K562 (cell line): ENCODE measurements at regions not wholly inside any gene's neighbourhood (a gene's known extent, or its start where the extent isn't known, plus 50 kb on each side); places are given as distances from the start of the nearest gene placed in this dataset.

Experiments
- ATAC-seq: fragments of 200-7000 bp; cut with Tn5 transposase; 3 replicates; pipeline ENCODE4 v1.9.1; 2020; ENCODE audit warnings: moderate library complexity
- BruUV-seq: library from RNA; stranded (reverse); fragments of 400-500 nt; replicated peaks from 2 replicates; lab custom pipeline; 2021; lab: Mats Ljungman, UMichigan
- CTCF ChIA-PET: fragments of 300-600 bp; formaldehyde crosslinking; extraction: SDS; loops from one replicate; lab custom pipeline; 2021; ENCODE audit warnings: low intra/inter-chr PET ratio; lab: Yijun Ruan, JAX
- POLR2A ChIA-PET: fragments of 300-600, 350-650 bp; sonication (Branson Sonifier 250); formaldehyde crosslinking; extraction: SDS; loops from one replicate; lab custom pipeline; 2021; ENCODE audit warnings: antibody characterized with exemption, inconsistent platforms; lab: Yijun Ruan, JAX
- DNase-seq, 4 experiments: peaks; one replicate each; pipeline versions ENCODE4 v3.0.0 to v3.0.0-alpha.2; 2011 to 2018; ENCODE audit warnings: low spot score in 3 of 4, mixed read lengths in 3 of 4; ENCODE audit errors: extremely low read depth in 1 of 4
- FAIRE-seq: peaks from 2 replicates; lab custom pipeline; 2011; peaks lifted over from hg19 to GRCh38; lab: Jason Lieb, UNC
- H2AFZ ChIP-seq: 2 replicates; pipeline ENCODE4 v1.6.0; 2011; ENCODE audit warnings: low read depth, low read length, control low read depth, inconsistent platforms
- H3K27ac ChIP-seq: fragments of 200-600 bp; 3 replicates; pipeline ENCODE4 v1.8.0; 2011; ENCODE audit warnings: low read depth, mild to moderate bottlenecking, control low read depth, inconsistent platforms, low read length, moderate library complexity, mixed read lengths; ENCODE audit errors: extremely low read depth
- H3K27me3 ChIP-seq, 2 experiments: fragments of 300-600 bp in 1 of 2; 2 replicates in 1 of 2; 3 replicates in 1 of 2; pipeline versions ENCODE4 v1.6.0 to v1.8.0; 2011; ENCODE audit warnings: inconsistent platforms in 2 of 2, low read length in 2 of 2, mild to moderate bottlenecking in 1 of 2, mixed read lengths in 1 of 2, moderate library complexity in 1 of 2; ENCODE audit not compliant: control insufficient read depth in 2 of 2, insufficient read depth in 2 of 2
- H3K36me3 ChIP-seq: fragments of 300-600 bp; 3 replicates; pipeline ENCODE4 v1.8.0; 2011; ENCODE audit warnings: mild to moderate bottlenecking, low read length, inconsistent platforms; ENCODE audit not compliant: control insufficient read depth, insufficient read depth
- H3K4me1 ChIP-seq, 2 experiments: fragments of 200-600 bp in 1 of 2; replicated peaks in 1 of 2; 2 replicates in 1 of 2; 3 replicates in 1 of 2; pipeline versions ENCODE4 v1.5.1 to v1.8.0; 2011; ENCODE audit warnings: inconsistent platforms in 2 of 2, low read length in 2 of 2, mild to moderate bottlenecking in 1 of 2, mixed read lengths in 1 of 2, moderate library complexity in 1 of 2; ENCODE audit not compliant: control insufficient read depth in 2 of 2, insufficient read depth in 2 of 2
- H3K4me2 ChIP-seq: 2 replicates; pipeline ENCODE4 v1.6.1; 2011; ENCODE audit warnings: low read length, control low read depth, inconsistent platforms, mixed read lengths; ENCODE audit not compliant: insufficient read depth
- H3K4me3 ChIP-seq: fragments of 200-600 bp; sonication (generic), shearing (Covaris generic); 2 replicates; pipeline ENCODE4 v1.5.1; 2016; ENCODE audit warnings: control low read depth, inconsistent platforms
- H3K79me2 ChIP-seq: fragments of 200-600 bp; 3 replicates; pipeline ENCODE4 v1.8.0; 2011; ENCODE audit warnings: low read length, inconsistent platforms; ENCODE audit not compliant: control insufficient read depth, insufficient read depth
- H3K9ac ChIP-seq, 2 experiments: 2 replicates each; pipeline versions ENCODE4 v1.6.0 to v1.6.1; 2011; ENCODE audit warnings: low read depth in 2 of 2, low read length in 2 of 2, control low read depth in 1 of 2, inconsistent platforms in 1 of 2, mild to moderate bottlenecking in 1 of 2, mixed read lengths in 1 of 2; ENCODE audit not compliant: insufficient read depth in 1 of 2
- H3K9me1 ChIP-seq: one replicate; pipeline ENCODE4 v1.6.0; 2011; ENCODE audit warnings: inconsistent platforms, mild to moderate bottlenecking, low read length, moderate library complexity; ENCODE audit not compliant: control insufficient read depth, insufficient read depth
- H3K9me3 ChIP-seq: replicated peaks from 2 replicates; pipeline ENCODE4 v1.5.1; 2011; ENCODE audit warnings: low read depth, low read length, inconsistent platforms; ENCODE audit not compliant: control insufficient read depth, insufficient read depth
- H4K20me1 ChIP-seq: replicated peaks from 2 replicates; pipeline ENCODE4 v1.6.1; 2011; ENCODE audit warnings: low read length, inconsistent platforms, mixed read lengths; ENCODE audit not compliant: control insufficient read depth, insufficient read depth
- HNRNPH1 ChIP-seq: fragments of 200-400 bp; formaldehyde crosslinking; optimal IDR thresholded peaks from 2 replicates; pipeline ENCODE3; 2017; ENCODE audit warnings: low read depth, mild to moderate bottlenecking, low read length, moderate library complexity
- KLF1 ChIP-seq: fragments of 450-650 bp; IDR thresholded peaks from 2 replicates; pipeline ENCODE4 v1.6.1; 2016; ENCODE audit warnings: missing genetic modification characterization, missing compliant biosample characterization
- LEF1 ChIP-seq: fragments of 450-650 bp; IDR thresholded peaks from 2 replicates; pipeline ENCODE4 v1.6.1; 2016; ENCODE audit warnings: mild to moderate bottlenecking
- PHTF2 ChIP-seq: fragments of 250-450 bp; sonication (Bioruptor Pico); IDR thresholded peaks from 2 replicates; pipeline ENCODE4 v1.5.0; 2021; ENCODE audit warnings: mild to moderate bottlenecking
- PRPF4 ChIP-seq: fragments of 200-400 bp; formaldehyde crosslinking; IDR thresholded peaks from one replicate; pipeline ENCODE4 v1.6.1; 2017; ENCODE audit warnings: low read length, low read depth, mild to moderate bottlenecking; ENCODE audit not compliant: insufficient read depth, poor library complexity, severe bottlenecking
- RBM22 ChIP-seq: fragments of 200-400 bp; formaldehyde crosslinking; IDR thresholded peaks from 2 replicates; pipeline ENCODE4 v1.6.1; 2018; ENCODE audit warnings: low read length, low read depth; ENCODE audit not compliant: poor library complexity, severe bottlenecking
- SNRNP70 ChIP-seq: fragments of 200-400 bp; formaldehyde crosslinking; optimal IDR thresholded peaks from 2 replicates; pipeline ENCODE3; 2017; ENCODE audit warnings: low read depth, low read length
- STAT5A ChIP-seq: IDR thresholded peaks from 2 replicates; pipeline ENCODE4 v1.6.1; 2012; ENCODE audit warnings: low read length, inconsistent platforms, borderline replicate concordance
- ZNF232 ChIP-seq: sonication (generic); formaldehyde crosslinking; IDR thresholded peaks from 2 replicates; pipeline ENCODE4 v1.8.0; 2022; ENCODE audit warnings: mild to moderate bottlenecking, missing genetic modification reagents
- WGBS: fragments of 100-300 bp; shearing (Covaris generic); methylation state at CpG from one replicate; pipeline ENCODE4 v1.1.6; 2016; ENCODE audit warnings: low coverage, mixed read lengths; ENCODE audit not compliant: insufficient coverage; ENCODE audit errors: missing lambda C conversion rate; 5-methylcytosine and 5-hydroxymethylcytosine counted together
- in situ Hi-C: fragments of 300-500 bp; cut with MboI; formaldehyde crosslinking; loops from 4 replicates; pipeline ENCODE4 v1.15.0; 2018; ENCODE audit warnings: inconsistent platforms, mixed read lengths
- intact Hi-C: fragments of 100-400 bp; cut with micrococcal nuclease; formaldehyde crosslinking; loops from 2 replicates; pipeline ENCODE4 v1.14.2; 2022
- TF ChIP-seq, protein P1 (sequence below): IDR thresholded peaks from 2 replicates; pipeline ENCODE4 v1.6.1; 2014; ENCODE audit warnings: antibody characterized with exemption
- TF ChIP-seq, protein P2 (sequence below): fragments of 250-450 bp; sonication (Bioruptor Pico); IDR thresholded peaks from 2 replicates; pipeline ENCODE4 v1.8.0; 2021; ENCODE audit warnings: moderate library complexity, mild to moderate bottlenecking, inconsistent platforms
- TF ChIP-seq, protein P3 (sequence below): sonication (generic); formaldehyde crosslinking; IDR thresholded peaks from 2 replicates; pipeline ENCODE4 v1.8.1; 2022; ENCODE audit warnings: missing genetic modification reagents
- TF ChIP-seq, protein P4 (sequence below): fragments of 250-450 bp; sonication (Bioruptor Pico); IDR thresholded peaks from 2 replicates; pipeline ENCODE4 v1.5.1; 2021; ENCODE audit warnings: mild to moderate bottlenecking

DNA sequence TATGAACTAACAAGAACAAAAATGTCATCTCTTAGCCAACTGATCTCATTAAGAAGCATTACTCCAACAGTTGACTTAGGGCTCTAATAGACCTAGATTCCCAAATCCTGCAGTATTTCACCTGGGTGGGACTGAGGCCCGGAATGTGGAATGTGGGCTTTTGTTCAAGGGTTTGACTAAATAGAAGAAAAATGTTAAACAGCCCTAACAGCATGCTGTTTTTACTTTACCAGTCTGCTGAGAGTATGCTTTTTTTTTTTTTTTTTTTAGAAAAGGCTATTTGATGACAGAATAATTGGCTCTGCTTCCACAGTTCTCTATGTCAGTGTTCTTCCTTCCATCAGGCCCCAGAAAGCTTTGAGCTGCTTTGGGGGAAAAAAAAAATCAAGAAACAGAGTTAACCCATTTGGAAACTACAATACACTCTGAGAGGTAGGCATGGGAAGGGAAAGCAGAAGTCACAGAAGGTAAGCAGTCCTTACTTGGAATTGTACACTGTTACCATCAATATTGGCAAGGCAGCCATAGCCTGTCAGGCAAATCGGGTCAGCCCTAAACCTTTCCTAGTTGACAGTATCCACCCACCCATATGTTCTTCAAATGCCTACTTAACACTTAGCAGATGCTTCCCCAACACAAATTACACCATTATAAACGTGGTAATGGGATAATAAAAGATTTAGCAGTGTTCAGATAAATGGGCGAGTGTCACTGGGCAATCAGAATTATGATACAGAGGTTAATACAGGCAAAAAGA is 224.2 kb downstream of the CNTN3 start:
- Histone ChIP-seq H3K9me3 (no peaks in the 10 kb centered on the region), H3K9me1 (no peaks in the 10 kb centered on the region), H4K20me1 (no peaks in the 10 kb centered on the region), H2AFZ (no peak overlapping the region), H3K36me3 (no peaks in the 10 kb centered on the region), H3K4me3 (no peak overlapping the region), H3K79me2 (no peaks in the 10 kb centered on the region), H3K4me1 (no peaks in the 10 kb centered on the region), H3K27ac (no peak overlapping the region), H3K4me2 (no peak overlapping the region), H3K27me3 (no peaks in the 10 kb centered on the region), H3K9ac (no peak overlapping the region)
- TF ChIP-seq, protein P1, sequence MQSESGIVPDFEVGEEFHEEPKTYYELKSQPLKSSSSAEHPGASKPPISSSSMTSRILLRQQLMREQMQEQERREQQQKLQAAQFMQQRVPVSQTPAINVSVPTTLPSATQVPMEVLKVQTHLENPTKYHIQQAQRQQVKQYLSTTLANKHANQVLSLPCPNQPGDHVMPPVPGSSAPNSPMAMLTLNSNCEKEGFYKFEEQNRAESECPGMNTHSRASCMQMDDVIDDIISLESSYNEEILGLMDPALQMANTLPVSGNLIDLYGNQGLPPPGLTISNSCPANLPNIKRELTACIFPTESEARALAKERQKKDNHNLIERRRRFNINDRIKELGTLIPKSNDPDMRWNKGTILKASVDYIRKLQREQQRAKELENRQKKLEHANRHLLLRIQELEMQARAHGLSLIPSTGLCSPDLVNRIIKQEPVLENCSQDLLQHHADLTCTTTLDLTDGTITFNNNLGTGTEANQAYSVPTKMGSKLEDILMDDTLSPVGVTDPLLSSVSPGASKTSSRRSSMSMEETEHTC, result no peak
- TF ChIP-seq SNRNP70 (no peak), PRPF4 (no peak), ZNF232 (CRISPR knock-in tag) (no peak), LEF1 (no peak), KLF1 (tag) (no peak), PHTF2 (CRISPR knock-in tag) (no peak), HNRNPH1 (no peak), RBM22 (no peak), STAT5A (no peak)
- TF ChIP-seq, protein P2, sequence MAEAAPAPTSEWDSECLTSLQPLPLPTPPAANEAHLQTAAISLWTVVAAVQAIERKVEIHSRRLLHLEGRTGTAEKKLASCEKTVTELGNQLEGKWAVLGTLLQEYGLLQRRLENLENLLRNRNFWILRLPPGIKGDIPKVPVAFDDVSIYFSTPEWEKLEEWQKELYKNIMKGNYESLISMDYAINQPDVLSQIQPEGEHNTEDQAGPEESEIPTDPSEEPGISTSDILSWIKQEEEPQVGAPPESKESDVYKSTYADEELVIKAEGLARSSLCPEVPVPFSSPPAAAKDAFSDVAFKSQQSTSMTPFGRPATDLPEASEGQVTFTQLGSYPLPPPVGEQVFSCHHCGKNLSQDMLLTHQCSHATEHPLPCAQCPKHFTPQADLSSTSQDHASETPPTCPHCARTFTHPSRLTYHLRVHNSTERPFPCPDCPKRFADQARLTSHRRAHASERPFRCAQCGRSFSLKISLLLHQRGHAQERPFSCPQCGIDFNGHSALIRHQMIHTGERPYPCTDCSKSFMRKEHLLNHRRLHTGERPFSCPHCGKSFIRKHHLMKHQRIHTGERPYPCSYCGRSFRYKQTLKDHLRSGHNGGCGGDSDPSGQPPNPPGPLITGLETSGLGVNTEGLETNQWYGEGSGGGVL (CRISPR knock-in tag), result no peak
- TF ChIP-seq, protein P3, sequence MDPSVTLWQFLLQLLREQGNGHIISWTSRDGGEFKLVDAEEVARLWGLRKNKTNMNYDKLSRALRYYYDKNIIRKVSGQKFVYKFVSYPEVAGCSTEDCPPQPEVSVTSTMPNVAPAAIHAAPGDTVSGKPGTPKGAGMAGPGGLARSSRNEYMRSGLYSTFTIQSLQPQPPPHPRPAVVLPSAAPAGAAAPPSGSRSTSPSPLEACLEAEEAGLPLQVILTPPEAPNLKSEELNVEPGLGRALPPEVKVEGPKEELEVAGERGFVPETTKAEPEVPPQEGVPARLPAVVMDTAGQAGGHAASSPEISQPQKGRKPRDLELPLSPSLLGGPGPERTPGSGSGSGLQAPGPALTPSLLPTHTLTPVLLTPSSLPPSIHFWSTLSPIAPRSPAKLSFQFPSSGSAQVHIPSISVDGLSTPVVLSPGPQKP (CRISPR knock-in tag), result no peak
- TF ChIP-seq, protein P4, sequence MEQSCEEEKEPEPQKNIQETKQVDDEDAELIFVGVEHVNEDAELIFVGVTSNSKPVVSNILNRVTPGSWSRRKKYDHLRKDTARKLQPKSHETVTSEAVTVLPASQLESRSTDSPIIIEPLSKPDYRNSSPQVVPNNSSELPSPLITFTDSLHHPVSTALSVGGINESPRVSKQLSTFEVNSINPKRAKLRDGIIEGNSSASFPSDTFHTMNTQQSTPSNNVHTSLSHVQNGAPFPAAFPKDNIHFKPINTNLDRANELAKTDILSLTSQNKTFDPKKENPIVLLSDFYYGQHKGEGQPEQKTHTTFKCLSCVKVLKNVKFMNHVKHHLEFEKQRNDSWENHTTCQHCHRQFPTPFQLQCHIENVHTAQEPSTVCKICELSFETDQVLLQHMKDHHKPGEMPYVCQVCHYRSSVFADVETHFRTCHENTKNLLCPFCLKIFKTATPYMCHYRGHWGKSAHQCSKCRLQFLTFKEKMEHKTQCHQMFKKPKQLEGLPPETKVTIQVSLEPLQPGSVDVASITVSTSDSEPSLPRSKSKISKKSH, result no peak
- ATAC-seq, result no peak
- no TSS peak for BruUV-seq
- DNase-seq, result no peak
- in situ Hi-C loops, result no loop called here
- FAIRE-seq, result no peak
- ChIA-PET POLR2A (no interaction called here), CTCF (no interaction called here)
- 0% methylated on average over 3 of the region's 4 CpGs for WGBS
- intact Hi-C loops, result no loop called here
